Esophagus squamous epithelium (tissue), 4 donors: ENCODE measurements at regions not wholly inside any gene's neighbourhood (a gene's known extent, or its start where the extent isn't known, plus 50 kb on each side); places are given as distances from the start of the nearest gene placed in this dataset.

Experiments
- POLR2A ChIP-seq, 4 donors: fragments of 450-650 bp; IDR thresholded peaks; one replicate each; pipeline ENCODE4 v1.6.1; 2017; ENCODE audit warnings: antibody characterized with exemption in 4 of 4, mild to moderate bottlenecking in 4 of 4, moderate library complexity in 3 of 4
- TF ChIP-seq, protein P1 (sequence below), 6 experiments: fragments of 450-650 bp in 4 of 6; fragments of 200-600 bp in 2 of 6; sonication (generic) in 2 of 6; IDR thresholded peaks; one replicate each; pipeline ENCODE4 v1.5.1; 2016 to 2019; ENCODE audit warnings: antibody characterized with exemption in 6 of 6, mild to moderate bottlenecking in 4 of 6, moderate library complexity in 4 of 6

DNA sequence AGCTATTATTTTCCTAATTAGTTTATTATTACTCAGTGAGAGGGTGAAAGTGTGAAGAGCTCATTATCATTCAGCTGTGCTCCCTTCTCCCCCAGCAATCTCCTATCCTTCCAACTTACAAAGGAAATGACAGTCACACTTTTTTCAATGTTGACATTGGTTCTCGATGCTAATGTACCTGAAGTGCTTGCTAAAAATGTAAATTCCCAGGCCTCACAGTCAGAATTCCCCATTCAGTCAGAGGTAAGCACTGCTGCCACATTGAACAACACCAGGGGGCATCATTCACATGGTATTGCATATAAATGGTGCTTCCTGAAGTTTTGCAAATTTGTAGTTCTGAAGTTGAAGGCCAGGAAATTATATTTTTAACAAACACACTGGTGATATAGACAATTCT lies 132.7 kb upstream of the FOXD3 start:
- TF ChIP-seq, protein P1, sequence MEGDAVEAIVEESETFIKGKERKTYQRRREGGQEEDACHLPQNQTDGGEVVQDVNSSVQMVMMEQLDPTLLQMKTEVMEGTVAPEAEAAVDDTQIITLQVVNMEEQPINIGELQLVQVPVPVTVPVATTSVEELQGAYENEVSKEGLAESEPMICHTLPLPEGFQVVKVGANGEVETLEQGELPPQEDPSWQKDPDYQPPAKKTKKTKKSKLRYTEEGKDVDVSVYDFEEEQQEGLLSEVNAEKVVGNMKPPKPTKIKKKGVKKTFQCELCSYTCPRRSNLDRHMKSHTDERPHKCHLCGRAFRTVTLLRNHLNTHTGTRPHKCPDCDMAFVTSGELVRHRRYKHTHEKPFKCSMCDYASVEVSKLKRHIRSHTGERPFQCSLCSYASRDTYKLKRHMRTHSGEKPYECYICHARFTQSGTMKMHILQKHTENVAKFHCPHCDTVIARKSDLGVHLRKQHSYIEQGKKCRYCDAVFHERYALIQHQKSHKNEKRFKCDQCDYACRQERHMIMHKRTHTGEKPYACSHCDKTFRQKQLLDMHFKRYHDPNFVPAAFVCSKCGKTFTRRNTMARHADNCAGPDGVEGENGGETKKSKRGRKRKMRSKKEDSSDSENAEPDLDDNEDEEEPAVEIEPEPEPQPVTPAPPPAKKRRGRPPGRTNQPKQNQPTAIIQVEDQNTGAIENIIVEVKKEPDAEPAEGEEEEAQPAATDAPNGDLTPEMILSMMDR (IDR thresholded peaks at IDR 0.05), result no peak
- TF ChIP-seq POLR2A (IDR thresholded peaks at IDR 0.05), result no peak
